H9 (cell line): ENCODE measurements at regions not wholly inside any gene's neighbourhood (a gene's known extent, or its start where the extent isn't known, plus 50 kb on each side); places are given as distances from the start of the nearest gene placed in this dataset.

Experiments used
- DNase-seq: peaks from one replicate; pipeline ENCODE4 v3.0.0-alpha.2; 2017
- H2AFZ ChIP-seq: one replicate; pipeline ENCODE4 v1.6.1; 2013; ENCODE audit warnings: mild to moderate bottlenecking, low read length, control low read depth, moderate library complexity
- H2AK5ac ChIP-seq: 2 replicates; pipeline ENCODE4 v1.6.1; 2013; ENCODE audit warnings: low read length, control low read depth, mixed read lengths; ENCODE audit not compliant: insufficient read length
- H2BK120ac ChIP-seq: one replicate; pipeline ENCODE4 v1.6.1; 2013; ENCODE audit warnings: low read depth, mild to moderate bottlenecking, low read length, control low read depth, inconsistent platforms; ENCODE audit not compliant: poor library complexity, severe bottlenecking
- H2BK12ac ChIP-seq: 2 replicates; pipeline ENCODE4 v1.6.1; 2013; ENCODE audit warnings: low read length, control low read depth, mixed read lengths, low read depth; ENCODE audit not compliant: insufficient read length
- H2BK15ac ChIP-seq: 2 replicates; pipeline ENCODE4 v1.6.1; 2013; ENCODE audit warnings: low read depth, low read length, control low read depth
- H2BK20ac ChIP-seq: one replicate; pipeline ENCODE4 v1.6.1; 2013; ENCODE audit warnings: low read depth, mild to moderate bottlenecking, low read length, control low read depth, inconsistent platforms; ENCODE audit not compliant: poor library complexity, severe bottlenecking
- H2BK5ac ChIP-seq: 2 replicates; pipeline ENCODE4 v1.6.1; 2013; ENCODE audit warnings: low read length, control low read depth, mixed read lengths; ENCODE audit not compliant: insufficient read length
- H3K14ac ChIP-seq: 2 replicates; pipeline ENCODE4 v1.6.1; 2013; ENCODE audit warnings: low read length, control low read depth; ENCODE audit not compliant: insufficient read depth
- H3K18ac ChIP-seq: 2 replicates; pipeline ENCODE4 v1.6.1; 2013; ENCODE audit warnings: low read depth, mild to moderate bottlenecking, mixed read lengths, low read length, control low read depth; ENCODE audit not compliant: insufficient read length
- H3K23ac ChIP-seq: 2 replicates; pipeline ENCODE4 v1.6.1; 2013; ENCODE audit warnings: low read length, control low read depth, mixed read lengths, low read depth; ENCODE audit not compliant: insufficient read length
- H3K23me2 ChIP-seq: 2 replicates; pipeline ENCODE4 v1.6.1; 2013; ENCODE audit warnings: low read depth, mild to moderate bottlenecking, mixed read lengths, low read length, control low read depth; ENCODE audit not compliant: insufficient read length, poor library complexity, severe bottlenecking
- H3K27ac ChIP-seq: 2 replicates; pipeline ENCODE4 v1.5.1; 2013; ENCODE audit warnings: low read length, control low read depth, mixed read lengths, low read depth; ENCODE audit not compliant: insufficient read length
- H3K27me3 ChIP-seq: 2 replicates; pipeline ENCODE4 v1.6.1; 2013; ENCODE audit warnings: low read length, control low read depth, inconsistent platforms; ENCODE audit not compliant: insufficient read depth
- H3K4ac ChIP-seq: 2 replicates; pipeline ENCODE4 v1.6.1; 2013; ENCODE audit warnings: low read depth, mild to moderate bottlenecking, control low read depth, inconsistent platforms, low read length, moderate library complexity
- H3K4me1 ChIP-seq: 2 replicates; pipeline ENCODE4 v1.6.1; 2013; ENCODE audit warnings: low read length, control low read depth, inconsistent platforms; ENCODE audit not compliant: insufficient read depth
- H3K4me2 ChIP-seq: 2 replicates; pipeline ENCODE4 v1.6.1; 2013; ENCODE audit warnings: low read length, control low read depth, mixed read lengths; ENCODE audit not compliant: insufficient read length, insufficient read depth
- H3K56ac ChIP-seq: 2 replicates; pipeline ENCODE4 v1.6.1; 2013; ENCODE audit warnings: low read depth, mild to moderate bottlenecking, mixed read lengths, low read length, control low read depth; ENCODE audit not compliant: insufficient read length
- H3K79me1 ChIP-seq: 2 replicates; pipeline ENCODE4 v1.6.1; 2013; ENCODE audit warnings: low read depth, mild to moderate bottlenecking, moderate library complexity, low read length, control low read depth, inconsistent platforms; ENCODE audit not compliant: insufficient read depth, poor library complexity, severe bottlenecking
- H3K79me2 ChIP-seq: 2 replicates; pipeline ENCODE4 v1.6.1; 2013; ENCODE audit warnings: low read length, control low read depth, inconsistent platforms; ENCODE audit not compliant: insufficient read depth
- H3K9ac ChIP-seq: 2 replicates; pipeline ENCODE4 v1.6.1; 2013; ENCODE audit warnings: low read length, control low read depth, mixed read lengths; ENCODE audit not compliant: insufficient read length; ENCODE audit errors: extremely low read depth
- H3K9me3 ChIP-seq: one replicate; pipeline ENCODE4 v1.6.1; 2013; ENCODE audit warnings: low read depth, low read length, inconsistent platforms; ENCODE audit not compliant: control insufficient read depth
- H3T11ph ChIP-seq: one replicate; pipeline ENCODE4 v1.6.1; 2013; ENCODE audit warnings: mild to moderate bottlenecking, low read length, control low read depth, inconsistent platforms
- H4K20me1 ChIP-seq: one replicate; pipeline ENCODE4 v1.6.1; 2013; ENCODE audit not compliant: control insufficient read depth, insufficient read length, insufficient read depth
- H4K5ac ChIP-seq: 2 replicates; pipeline ENCODE4 v1.6.1; 2013; ENCODE audit warnings: low read depth, mild to moderate bottlenecking, mixed read lengths, low read length, control low read depth; ENCODE audit not compliant: insufficient read length
- H4K8ac ChIP-seq: replicated peaks from 2 replicates; pipeline ENCODE4 v1.6.1; 2013; ENCODE audit warnings: low read length, control low read depth, mixed read lengths, low read depth; ENCODE audit not compliant: insufficient read length
- H4K91ac ChIP-seq: 2 replicates; pipeline ENCODE4 v1.6.1; 2013; ENCODE audit warnings: low read depth, mild to moderate bottlenecking, moderate library complexity, mixed read lengths, low read length, control low read depth; ENCODE audit not compliant: insufficient read length
- H3K27ac Mint-ChIP-seq, 3 experiments: 2 replicates in 2 of 3; 3 replicates in 1 of 3; pipeline ENCODE4 v1.8.0; 2020 to 2021; ENCODE audit warnings: mixed read lengths in 3 of 3, mild to moderate bottlenecking in 1 of 3, moderate library complexity in 1 of 3
- H3K27me3 Mint-ChIP-seq: 2 replicates; pipeline ENCODE4 v1.8.0; 2021; ENCODE audit warnings: low read depth, mild to moderate bottlenecking, moderate library complexity, mixed read lengths
- H3K36me3 Mint-ChIP-seq, 3 experiments: 2 replicates in 2 of 3; 3 replicates in 1 of 3; pipeline ENCODE4 v1.8.0; 2020 to 2021; ENCODE audit warnings: low read depth in 3 of 3, mixed read lengths in 3 of 3; ENCODE audit not compliant: insufficient read depth in 1 of 3
- H3K4me1 Mint-ChIP-seq, 2 experiments: 2 replicates each; pipeline ENCODE4 v1.8.0; 2020; ENCODE audit warnings: mixed read lengths in 2 of 2
- H3K4me3 Mint-ChIP-seq, 2 experiments: 2 replicates in 1 of 2; 3 replicates in 1 of 2; pipeline ENCODE4 v1.8.0; 2020 to 2021; ENCODE audit warnings: mild to moderate bottlenecking in 2 of 2, mixed read lengths in 2 of 2, moderate library complexity in 1 of 2
- H3K9me3 Mint-ChIP-seq, 2 experiments: 2 replicates in 1 of 2; 3 replicates in 1 of 2; pipeline ENCODE4 v1.8.0; 2020; ENCODE audit warnings: mild to moderate bottlenecking in 2 of 2, mixed read lengths in 2 of 2, moderate library complexity in 1 of 2
- WGBS: extraction: QIAGEN DNeasy Blood & Tissue Kit; methylation state at CpG from one replicate; pipeline ENCODE4 v1.1.7; 2013; ENCODE audit warnings: missing lambda C conversion rate, low lambda C conversion rate, mixed read lengths; ENCODE audit not compliant: insufficient read length; ENCODE audit errors: extremely low coverage; 5-methylcytosine and 5-hydroxymethylcytosine counted together
- TF ChIP-seq, protein P1 (sequence below): fragments of 200-600 bp; sonication (generic); conservative IDR thresholded peaks from 3 replicates; pipeline ENCODE4 v1.8.0; 2021; ENCODE audit warnings: antibody characterized with exemption, mild to moderate bottlenecking

DNA sequence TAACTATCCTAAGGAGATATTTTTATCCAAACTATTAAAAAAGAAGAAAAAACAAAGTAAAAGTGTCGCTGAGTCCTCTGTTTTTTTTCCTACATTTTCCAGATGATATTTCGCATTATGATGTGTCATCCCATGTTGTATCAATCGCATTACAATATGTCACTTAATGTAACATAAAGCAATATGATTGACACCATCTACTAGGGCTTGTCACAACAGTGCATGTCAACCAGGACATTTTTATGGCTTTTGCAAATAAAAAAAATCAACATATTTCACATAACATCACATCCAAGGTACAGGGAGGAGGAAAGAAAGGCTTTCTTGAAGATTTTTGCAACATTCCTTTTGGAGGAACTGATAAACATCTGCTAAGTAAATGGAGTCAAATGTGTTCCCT lies 308.9 kb downstream of the ETAA1 start:
- Histone ChIP-seq H3K79me2 (no peaks in the 10 kb centered on the region), H3K18ac (no peak overlapping the region), H2BK15ac (no peak overlapping the region), H3T11ph (no peak overlapping the region), H3K14ac (no peak overlapping the region), H3K27me3 (no peaks in the 10 kb centered on the region), H3K9ac (no peak overlapping the region), H3K9me3 (no peaks in the 10 kb centered on the region), H3K4ac (no peak overlapping the region), H2BK5ac (no peak overlapping the region), H2AK5ac (no peak overlapping the region), H3K4me1 (no peaks in the 10 kb centered on the region), H4K91ac (no peak overlapping the region), H3K79me1 (no peaks in the 10 kb centered on the region), H3K4me2 (no peak overlapping the region), H2AFZ (no peak overlapping the region), H4K8ac (no peak overlapping the region), H3K27ac (no peak overlapping the region), H4K20me1 (no peaks in the 10 kb centered on the region), H2BK120ac (no peak overlapping the region), H2BK12ac (no peak overlapping the region), H3K23me2 (no peaks in the 10 kb centered on the region), H3K56ac (no peak overlapping the region), H3K23ac (no peak overlapping the region), H2BK20ac (no peak overlapping the region), H4K5ac (no peak overlapping the region)
- TF ChIP-seq, protein P1, sequence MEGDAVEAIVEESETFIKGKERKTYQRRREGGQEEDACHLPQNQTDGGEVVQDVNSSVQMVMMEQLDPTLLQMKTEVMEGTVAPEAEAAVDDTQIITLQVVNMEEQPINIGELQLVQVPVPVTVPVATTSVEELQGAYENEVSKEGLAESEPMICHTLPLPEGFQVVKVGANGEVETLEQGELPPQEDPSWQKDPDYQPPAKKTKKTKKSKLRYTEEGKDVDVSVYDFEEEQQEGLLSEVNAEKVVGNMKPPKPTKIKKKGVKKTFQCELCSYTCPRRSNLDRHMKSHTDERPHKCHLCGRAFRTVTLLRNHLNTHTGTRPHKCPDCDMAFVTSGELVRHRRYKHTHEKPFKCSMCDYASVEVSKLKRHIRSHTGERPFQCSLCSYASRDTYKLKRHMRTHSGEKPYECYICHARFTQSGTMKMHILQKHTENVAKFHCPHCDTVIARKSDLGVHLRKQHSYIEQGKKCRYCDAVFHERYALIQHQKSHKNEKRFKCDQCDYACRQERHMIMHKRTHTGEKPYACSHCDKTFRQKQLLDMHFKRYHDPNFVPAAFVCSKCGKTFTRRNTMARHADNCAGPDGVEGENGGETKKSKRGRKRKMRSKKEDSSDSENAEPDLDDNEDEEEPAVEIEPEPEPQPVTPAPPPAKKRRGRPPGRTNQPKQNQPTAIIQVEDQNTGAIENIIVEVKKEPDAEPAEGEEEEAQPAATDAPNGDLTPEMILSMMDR = no peak
- peaks cover 4% of the 10 kb centered on the region for H3K27me3 Mint-ChIP-seq
- WGBS = no CpG with 5 or more reads among the region's 3 CpGs
- no peak overlapping the region for H3K4me3 Mint-ChIP-seq
- no peaks in the 10 kb centered on the region for H3K9me3 Mint-ChIP-seq
- DNase-seq = no peak
- no peaks in the 10 kb centered on the region for H3K36me3 Mint-ChIP-seq
- H3K4me1 Mint-ChIP-seq = no peaks in the 10 kb centered on the region
- H3K27ac Mint-ChIP-seq = no peak overlapping the region
